ENCODE measurements at regions not wholly inside any gene's neighbourhood (a gene's known extent, or its start where the extent isn't known, plus 50 kb on each side); places are given as distances from the start of the nearest gene placed in this dataset.

DNA sequence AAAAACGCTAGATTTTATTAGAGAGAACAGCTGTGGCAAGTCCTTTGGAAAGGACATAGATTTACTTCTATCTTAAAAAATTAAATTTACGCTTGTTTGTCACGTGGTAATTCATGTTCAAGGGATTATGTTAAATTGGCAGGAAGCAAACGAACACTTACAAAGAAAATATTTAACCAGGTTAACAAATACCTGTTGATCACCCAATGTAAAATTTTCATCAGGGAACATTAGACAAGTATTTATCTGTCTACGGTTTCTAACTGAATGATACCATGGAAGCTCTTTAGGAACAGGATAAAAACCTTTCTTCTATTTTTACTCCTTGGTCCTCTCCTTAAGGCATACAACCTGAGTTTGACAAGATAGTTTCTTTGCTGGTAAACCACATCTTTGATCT lies 122.2 kb downstream of the NOC3L start:
- DNase-seq = no peak
- TF ChIP-seq, protein P1, sequence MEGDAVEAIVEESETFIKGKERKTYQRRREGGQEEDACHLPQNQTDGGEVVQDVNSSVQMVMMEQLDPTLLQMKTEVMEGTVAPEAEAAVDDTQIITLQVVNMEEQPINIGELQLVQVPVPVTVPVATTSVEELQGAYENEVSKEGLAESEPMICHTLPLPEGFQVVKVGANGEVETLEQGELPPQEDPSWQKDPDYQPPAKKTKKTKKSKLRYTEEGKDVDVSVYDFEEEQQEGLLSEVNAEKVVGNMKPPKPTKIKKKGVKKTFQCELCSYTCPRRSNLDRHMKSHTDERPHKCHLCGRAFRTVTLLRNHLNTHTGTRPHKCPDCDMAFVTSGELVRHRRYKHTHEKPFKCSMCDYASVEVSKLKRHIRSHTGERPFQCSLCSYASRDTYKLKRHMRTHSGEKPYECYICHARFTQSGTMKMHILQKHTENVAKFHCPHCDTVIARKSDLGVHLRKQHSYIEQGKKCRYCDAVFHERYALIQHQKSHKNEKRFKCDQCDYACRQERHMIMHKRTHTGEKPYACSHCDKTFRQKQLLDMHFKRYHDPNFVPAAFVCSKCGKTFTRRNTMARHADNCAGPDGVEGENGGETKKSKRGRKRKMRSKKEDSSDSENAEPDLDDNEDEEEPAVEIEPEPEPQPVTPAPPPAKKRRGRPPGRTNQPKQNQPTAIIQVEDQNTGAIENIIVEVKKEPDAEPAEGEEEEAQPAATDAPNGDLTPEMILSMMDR (IDR thresholded peaks at IDR 0.05; ENCODE audit: low read length) = no peak
- TF ChIP-seq EZH2phosphoT487 (IDR thresholded peaks at IDR 0.05; ENCODE audit: low read length) (no peak), EZH2 (optimal IDR thresholded peaks at IDR 0.05; ENCODE audit: low read depth, low read length) (no peak)
- H3K9me2 ChIP-seq (replicated peaks; ENCODE audit: insufficient read depth, low read length) = no peaks in the 10 kb centered on the region
- H3K9ac ChIP-seq (ENCODE audit: low read length) = no peak overlapping the region
- H4K20me1 ChIP-seq (ENCODE audit: insufficient read depth, low read length) = no peaks in the 10 kb centered on the region
- no peaks in the 10 kb centered on the region for H3K79me2 ChIP-seq (ENCODE audit: low read length)
- H3K36me3 ChIP-seq (replicated peaks; ENCODE audit: insufficient read depth, low read length) = no peaks in the 10 kb centered on the region
- H3K27me3 ChIP-seq (replicated peaks; ENCODE audit: insufficient read depth, low read length) = no peaks in the 10 kb centered on the region
- no peak overlapping the region for H3K4me2 ChIP-seq (ENCODE audit: low read depth, low read length)
- no peak overlapping the region for H2AFZ ChIP-seq (ENCODE audit: low read length)
- no peak overlapping the region for H3K27ac ChIP-seq (ENCODE audit: low read length)
- no peaks in the 10 kb centered on the region for H3K4me1 ChIP-seq (ENCODE audit: low read length)
- no peaks in the 10 kb centered on the region for H3F3A ChIP-seq (ENCODE audit: insufficient read depth, low read length)
- H3K9me3 ChIP-seq (replicated peaks; ENCODE audit: insufficient read depth, low read length) = no peaks in the 10 kb centered on the region
- H3K4me3 ChIP-seq (ENCODE audit: low read length) = no peak overlapping the region

DNA sequence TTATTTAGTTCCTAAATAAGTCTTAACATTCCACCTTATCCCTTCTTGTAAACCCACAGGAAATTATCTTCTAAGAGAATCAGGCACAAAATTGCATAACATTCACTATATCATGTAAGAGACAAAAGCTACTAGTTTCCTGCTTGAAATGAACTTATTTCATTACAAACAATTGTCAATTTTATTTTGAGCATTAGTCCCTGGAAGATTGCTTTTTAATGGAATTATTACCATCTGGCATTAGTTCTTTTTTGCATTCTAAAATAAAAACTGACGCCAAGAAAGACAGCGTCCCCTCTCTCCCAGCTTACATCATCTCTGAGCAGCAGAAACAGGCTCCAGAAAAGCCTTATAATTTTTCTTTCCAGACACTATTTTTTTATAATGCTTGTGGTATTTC lies 121.8 kb downstream of the NOC3L start:
- Histone ChIP-seq H3K27ac (ENCODE audit: low read length) (no peak overlapping the region), H3K4me1 (ENCODE audit: low read length) (no peaks in the 10 kb centered on the region), H3K9me2 (replicated peaks; ENCODE audit: insufficient read depth, low read length) (no peaks in the 10 kb centered on the region), H3K36me3 (replicated peaks; ENCODE audit: insufficient read depth, low read length) (no peaks in the 10 kb centered on the region), H2AFZ (ENCODE audit: low read length) (no peak overlapping the region), H3K4me3 (ENCODE audit: low read length) (no peak overlapping the region), H3K79me2 (ENCODE audit: low read length) (no peaks in the 10 kb centered on the region), H3K9ac (ENCODE audit: low read length) (no peak overlapping the region), H3F3A (ENCODE audit: insufficient read depth, low read length) (no peaks in the 10 kb centered on the region), H4K20me1 (ENCODE audit: insufficient read depth, low read length) (no peaks in the 10 kb centered on the region), H3K27me3 (replicated peaks; ENCODE audit: insufficient read depth, low read length) (no peaks in the 10 kb centered on the region), H3K4me2 (ENCODE audit: low read depth, low read length) (no peak overlapping the region), H3K9me3 (replicated peaks; ENCODE audit: insufficient read depth, low read length) (no peaks in the 10 kb centered on the region)
- TF ChIP-seq, protein P1 (IDR thresholded peaks at IDR 0.05; ENCODE audit: low read length) = no peak
- TF ChIP-seq EZH2phosphoT487 (IDR thresholded peaks at IDR 0.05; ENCODE audit: low read length) (no peak), EZH2 (optimal IDR thresholded peaks at IDR 0.05; ENCODE audit: low read depth, low read length) (no peak)
- no peak for DNase-seq

DNA sequence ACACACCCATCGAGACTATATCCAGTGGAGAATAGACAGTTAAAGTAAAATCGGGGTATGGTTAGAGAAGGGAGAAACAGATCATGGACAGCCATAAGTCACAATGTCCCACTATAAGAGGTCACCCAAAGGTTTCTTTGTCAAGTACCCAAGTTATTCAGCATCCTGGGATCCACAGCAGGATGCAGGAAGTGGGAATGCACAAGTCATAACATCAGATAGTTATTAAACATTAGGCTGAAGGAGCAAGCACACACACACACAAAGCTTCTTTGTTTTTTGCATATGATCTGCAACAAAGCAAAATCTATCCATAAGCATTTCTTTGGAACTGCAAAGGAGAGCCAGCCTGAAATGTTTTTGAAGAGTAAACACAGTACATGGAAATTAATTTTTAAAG lies 111.6 kb downstream of the NOC3L start:
- Histone ChIP-seq H4K20me1 (ENCODE audit: insufficient read depth, low read length) (no peaks in the 10 kb centered on the region), H3K4me2 (ENCODE audit: low read depth, low read length) (no peak overlapping the region), H3K9ac (ENCODE audit: low read length) (no peak overlapping the region), H2AFZ (ENCODE audit: low read length) (no peak overlapping the region), H3K4me1 (ENCODE audit: low read length) (no peaks in the 10 kb centered on the region), H3K27ac (ENCODE audit: low read length) (no peak overlapping the region), H3K79me2 (ENCODE audit: low read length) (no peaks in the 10 kb centered on the region), H3K4me3 (ENCODE audit: low read length) (no peak overlapping the region), H3K36me3 (replicated peaks; ENCODE audit: insufficient read depth, low read length) (no peaks in the 10 kb centered on the region), H3K9me2 (replicated peaks; ENCODE audit: insufficient read depth, low read length) (no peaks in the 10 kb centered on the region), H3K9me3 (replicated peaks; ENCODE audit: insufficient read depth, low read length) (no peaks in the 10 kb centered on the region), H3F3A (ENCODE audit: insufficient read depth, low read length) (no peaks in the 10 kb centered on the region), H3K27me3 (replicated peaks; ENCODE audit: insufficient read depth, low read length) (no peaks in the 10 kb centered on the region)
- TF ChIP-seq EZH2 (optimal IDR thresholded peaks at IDR 0.05; ENCODE audit: low read depth, low read length) (no peak), EZH2phosphoT487 (IDR thresholded peaks at IDR 0.05; ENCODE audit: low read length) (no peak)
- TF ChIP-seq, protein P1 (IDR thresholded peaks at IDR 0.05; ENCODE audit: low read length) = no peak
- no peak for DNase-seq
